GM18508 (cell line): ENCODE measurements at regions not wholly inside any gene's neighbourhood (a gene's known extent, or its start where the extent isn't known, plus 50 kb on each side); places are given as distances from the start of the nearest gene placed in this dataset.
"Not testable (repeated sequence)": the region's sequence is repeated elsewhere in the genome, so short reads cannot be mapped to it uniquely, and the experiment has no call there.

ENCODE experiments used
- ATAC-seq: cut with Tn5 transposase; IDR thresholded peaks from one replicate; pipeline ENCODE4 v1.9.1; 2021; ENCODE audit warnings: moderate number of reproducible peaks; ENCODE audit not compliant: insufficient read depth, unreplicated experiment

GRCh38 chr5:23451156-23451555, 56.3 kb upstream of the PRDM9 start:
- ATAC-seq: no peak

GRCh38 chr5:23450187-23450586, 57.2 kb upstream of the PRDM9 start:
- no peak for ATAC-seq

DNA sequence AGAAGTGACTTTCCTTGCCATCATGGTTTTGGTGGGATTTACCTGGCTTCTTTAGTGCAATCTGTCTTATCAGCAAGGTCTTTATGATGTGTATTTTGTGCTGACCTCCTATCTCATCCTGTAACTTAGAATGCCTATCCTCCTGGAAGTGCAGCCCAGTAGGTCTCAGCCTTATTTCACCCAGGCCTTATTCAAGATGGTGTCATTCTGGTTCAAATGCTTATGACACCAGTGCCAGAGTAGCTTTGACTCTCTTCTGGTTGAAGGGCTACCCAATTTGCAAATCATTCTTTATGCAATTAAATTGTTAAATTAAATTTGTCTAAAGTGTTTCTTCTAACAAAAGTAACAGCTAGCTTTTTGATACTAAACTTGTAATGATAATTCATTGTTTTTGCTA, 58.8 kb upstream of the PRDM9 start:
- ATAC-seq: no peak

GRCh38 chr5:23446424-23446823, 61.0 kb upstream of the PRDM9 start:
- ATAC-seq: no peak

GRCh38 chr5:23445573-23445972, 61.8 kb upstream of the PRDM9 start:
- no peak for ATAC-seq

- ATAC-seq: no peak
Observed at GRCh38 chr5:23440703-23441102, 66.7 kb upstream of the PRDM9 start.

- no peak for ATAC-seq
Observed at GRCh38 chr5:23437011-23437410, 70.4 kb upstream of the PRDM9 start.

DNA sequence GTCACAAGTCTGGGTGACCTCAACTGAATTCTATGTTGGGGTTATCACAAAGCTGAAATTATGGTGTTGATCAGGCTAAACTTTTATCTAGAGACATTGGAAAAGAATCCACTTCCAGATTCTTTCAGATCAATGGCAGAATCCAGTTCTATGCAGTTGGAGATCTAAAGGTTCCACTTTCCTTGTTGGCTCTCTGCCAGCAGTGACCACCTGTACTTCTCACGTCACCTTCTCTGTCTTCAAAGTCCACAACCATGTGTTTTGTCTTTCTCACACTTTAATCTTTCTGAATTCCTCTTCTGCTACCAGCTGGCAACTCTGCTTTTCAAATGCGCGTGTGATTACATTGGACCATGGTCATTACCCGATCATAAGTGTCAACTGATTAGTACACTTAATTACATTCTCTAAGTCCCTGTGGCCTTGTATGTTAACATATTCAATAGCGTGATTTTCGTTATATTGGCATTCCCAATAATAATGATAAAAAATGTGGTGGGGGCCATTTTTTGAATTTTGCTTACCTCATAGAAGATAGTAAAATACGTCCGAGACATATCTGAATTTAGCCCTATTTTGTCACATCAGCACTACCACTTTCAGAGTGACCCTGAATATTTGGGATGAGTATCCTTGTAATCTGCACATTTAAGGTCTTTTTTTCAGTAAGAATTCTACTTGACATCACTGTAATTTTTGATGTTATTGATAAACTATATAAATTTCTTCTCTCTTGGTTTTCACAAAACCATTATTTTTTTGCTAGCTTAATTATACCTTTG, 73.7 kb upstream of the PRDM9 start:
- no peak for ATAC-seq

GRCh38 chr5:23428705-23429104, 78.7 kb upstream of the PRDM9 start:
- no peak for ATAC-seq

- ATAC-seq: not testable (repeated sequence)
Observed at GRCh38 chr5:23420214-23420613, 87.2 kb upstream of the PRDM9 start.

DNA sequence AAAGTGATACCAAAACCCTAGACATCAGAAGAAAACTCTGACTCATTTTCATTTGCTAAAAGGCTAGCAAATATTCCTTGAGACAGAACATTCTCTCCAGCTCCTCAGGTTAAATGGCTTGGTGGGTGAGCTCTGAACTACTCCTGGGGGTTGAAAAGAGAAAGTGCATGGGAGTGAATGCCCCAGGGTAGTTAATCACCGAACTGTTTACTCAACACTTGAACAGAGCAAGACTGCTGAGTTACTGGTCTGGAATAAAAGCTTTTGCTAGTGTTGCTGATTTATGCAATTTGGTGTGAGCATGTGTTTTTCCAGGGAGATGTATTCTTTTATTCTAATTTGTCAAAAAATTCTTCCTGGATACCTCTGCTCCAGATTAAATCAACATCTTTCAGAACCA, 88.3 kb upstream of the PRDM9 start:
- ATAC-seq: no peak

DNA sequence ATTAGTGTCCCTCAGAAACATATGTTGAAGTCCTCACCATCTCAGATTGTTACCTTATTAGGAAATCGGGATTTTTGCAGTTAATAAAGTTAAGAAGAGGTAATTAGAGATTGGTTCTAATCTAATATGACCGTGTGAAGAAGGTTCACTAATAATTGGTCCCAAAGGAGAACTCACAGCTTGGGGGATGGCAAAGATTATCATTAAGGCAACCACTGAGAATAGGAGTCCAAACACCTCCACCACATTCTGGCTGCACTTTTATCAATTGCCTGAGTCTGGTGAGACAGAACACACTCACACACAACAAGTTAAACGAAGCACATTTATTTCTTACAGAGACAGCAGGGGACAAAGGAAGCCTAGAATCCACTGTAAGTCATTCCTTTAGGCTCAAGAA, 94.9 kb upstream of the PRDM9 start:
- no peak for ATAC-seq

DNA sequence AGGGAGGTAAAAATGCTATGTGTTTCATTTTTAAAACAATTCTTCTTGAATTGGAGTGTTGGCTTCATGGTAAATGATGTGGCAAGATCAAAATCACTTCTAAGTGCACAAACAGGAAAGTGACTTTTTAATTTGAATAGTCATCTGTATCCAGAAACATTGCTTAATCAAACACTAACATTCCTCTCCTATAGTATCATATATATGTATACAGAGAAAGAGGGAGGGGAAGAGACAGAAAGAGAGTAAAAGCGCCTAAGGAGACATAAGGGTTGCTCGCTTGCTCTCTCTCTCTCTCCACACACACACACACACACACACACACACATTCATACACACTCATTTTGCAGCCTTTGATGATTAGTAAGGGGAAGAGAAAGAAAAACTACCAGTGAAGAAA, 95.4 kb upstream of the PRDM9 start:
- no peak for ATAC-seq

- ATAC-seq: no peak
Observed at GRCh38 chr5:23411200-23411599, 96.2 kb upstream of the PRDM9 start.

DNA sequence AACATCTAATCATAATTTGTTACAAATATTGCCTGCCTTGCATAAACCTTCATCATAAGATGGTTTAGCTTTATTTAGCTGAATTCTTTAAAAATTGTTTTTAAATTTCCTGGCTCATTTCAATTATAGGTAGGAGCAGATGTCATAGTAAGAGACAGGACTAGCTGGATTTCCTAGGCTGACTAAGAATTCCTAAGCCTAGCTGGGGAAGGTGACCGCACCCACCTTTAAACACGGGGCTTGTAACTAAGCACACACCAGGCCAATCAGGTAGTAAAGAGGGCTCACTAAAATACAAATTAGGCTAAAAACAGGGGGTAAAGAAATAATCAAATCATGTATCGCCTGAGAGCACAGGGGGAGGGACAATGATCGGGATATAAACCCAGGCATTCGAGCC, 96.6 kb upstream of the PRDM9 start:
- not testable (repeated sequence) for ATAC-seq

DNA sequence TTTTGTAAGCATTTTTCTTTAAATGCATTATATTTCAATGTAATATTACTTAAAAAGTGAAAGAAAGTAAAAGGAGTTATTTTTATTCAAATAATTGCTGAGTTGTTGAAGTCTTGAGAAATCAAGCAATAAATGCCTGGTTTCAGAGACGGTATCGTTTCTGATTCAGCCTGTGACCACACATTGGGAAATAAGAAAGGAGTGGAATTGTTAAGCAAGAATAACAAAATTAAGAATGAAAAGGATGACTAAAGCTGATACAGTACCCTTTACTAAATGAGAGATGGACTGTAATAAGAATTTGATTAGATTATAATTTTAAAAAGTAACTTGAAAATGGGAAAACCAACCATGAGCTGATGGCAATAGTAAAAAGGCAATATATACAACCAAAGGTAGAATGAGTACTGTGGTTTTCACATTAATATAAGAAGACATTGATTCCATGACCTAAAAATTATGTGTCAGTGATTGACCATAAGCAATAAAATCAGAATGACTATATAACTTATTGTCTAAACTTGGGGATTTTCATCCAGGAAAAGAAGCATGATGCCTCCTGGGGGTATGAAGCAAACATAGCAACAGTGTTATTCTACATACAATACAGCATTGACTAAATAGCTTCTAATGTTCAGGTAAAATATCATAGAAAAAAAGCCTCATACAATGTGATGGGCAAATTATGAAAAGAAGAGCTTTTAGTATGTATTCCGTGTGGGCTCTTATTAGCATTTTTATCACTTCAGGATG, 101.9 kb upstream of the PRDM9 start:
- no peak for ATAC-seq

DNA sequence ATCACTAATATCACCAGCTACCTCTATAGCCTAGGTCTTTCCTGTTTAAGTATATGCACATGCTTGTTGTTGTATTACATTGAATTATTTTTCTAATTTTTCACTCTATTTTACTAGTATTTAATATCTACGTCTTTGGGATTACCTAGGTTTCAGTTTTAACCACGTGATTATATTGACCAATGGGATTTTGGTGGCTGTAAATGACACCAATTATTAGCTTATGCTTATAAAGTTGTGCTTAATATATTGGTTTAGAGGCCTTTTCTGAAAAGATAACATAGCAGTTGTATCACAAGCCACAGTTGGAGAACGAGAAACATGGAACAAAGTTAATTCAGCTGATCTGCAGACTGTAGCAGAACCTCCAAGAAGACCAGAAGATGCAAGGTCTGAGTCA, 104.8 kb upstream of the PRDM9 start:
- ATAC-seq: no peak

- no peak for ATAC-seq
Observed at GRCh38 chr5:23400951-23401350, 106.5 kb upstream of the PRDM9 start.

DNA sequence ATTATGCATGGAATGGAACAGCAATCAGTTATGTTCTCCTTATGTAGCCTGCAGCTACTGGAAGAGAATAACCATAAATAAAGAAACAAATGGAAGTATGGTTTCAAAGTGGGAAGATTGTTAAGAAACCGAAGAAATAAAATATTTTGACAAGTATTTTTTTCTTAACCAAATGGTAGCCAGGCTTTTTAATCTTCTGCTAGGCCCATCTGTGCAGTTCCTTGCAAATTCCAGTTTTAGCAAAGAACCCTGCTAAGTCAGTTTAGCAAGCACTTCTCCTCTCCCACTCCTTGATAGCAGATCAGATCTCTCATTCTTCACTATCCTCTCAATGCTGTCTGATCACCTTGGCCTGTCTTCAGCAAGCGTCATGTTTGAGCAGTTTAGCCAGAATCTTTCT, 111.1 kb upstream of the PRDM9 start:
- no peak for ATAC-seq

GRCh38 chr5:23389291-23390101, 117.9 kb upstream of the PRDM9 start:
- no peak for ATAC-seq

GRCh38 chr5:23385036-23385435, 122.4 kb upstream of the PRDM9 start:
- ATAC-seq: no peak
